Neural progenitor cell (in vitro differentiated cells): ENCODE measurements at regions not wholly inside any gene's neighbourhood (a gene's known extent, or its start where the extent isn't known, plus 50 kb on each side); places are given as distances from the start of the nearest gene placed in this dataset.

Source experiments
- DNase-seq: peaks from one replicate; pipeline ENCODE4 v3.0.0-alpha.2; 2016; ENCODE audit warnings: low spot score
- H2AFZ ChIP-seq: fragments of 200-600 bp; sonication (generic); replicated peaks from 2 replicates; pipeline ENCODE4 v1.6.1; 2016; ENCODE audit warnings: antibody characterized with exemption
- H3F3A ChIP-seq: fragments of 200-600 bp; sonication (generic); 2 replicates; pipeline ENCODE4 v1.6.1; 2016; ENCODE audit warnings: antibody characterized with exemption, low read depth
- H3K27ac ChIP-seq: fragments of 200-600 bp; sonication (generic); 2 replicates; pipeline ENCODE4 v1.5.1; 2016; ENCODE audit warnings: mild to moderate bottlenecking
- H3K27me3 ChIP-seq: fragments of 200-600 bp; sonication (generic); 2 replicates; pipeline ENCODE4 v1.6.1; 2016; ENCODE audit warnings: mild to moderate bottlenecking, moderate library complexity
- H3K36me3 ChIP-seq: fragments of 200-600 bp; sonication (generic); 2 replicates; pipeline ENCODE4 v1.5.1; 2016
- H3K4me1 ChIP-seq: fragments of 200-600 bp; sonication (generic); 2 replicates; pipeline ENCODE4 v1.6.1; 2016; ENCODE audit warnings: mixed run types
- H3K4me2 ChIP-seq: fragments of 200-600 bp; sonication (generic); 2 replicates; pipeline ENCODE4 v1.6.1; 2016
- H3K4me3 ChIP-seq: fragments of 200-600 bp; sonication (generic); 2 replicates; pipeline ENCODE4 v1.5.1; 2016
- H3K79me2 ChIP-seq: fragments of 200-600 bp; sonication (generic); 2 replicates; pipeline ENCODE4 v1.6.1; 2016; ENCODE audit warnings: low read depth
- H3K9ac ChIP-seq: fragments of 200-600 bp; sonication (generic); 2 replicates; pipeline ENCODE4 v1.6.1; 2016
- H3K9me3 ChIP-seq: fragments of 200-600 bp; sonication (generic); 2 replicates; pipeline ENCODE4 v1.5.1; 2016; ENCODE audit warnings: low read depth
- H4K20me1 ChIP-seq: fragments of 200-600 bp; sonication (generic); 2 replicates; pipeline ENCODE4 v1.6.1; 2016; ENCODE audit warnings: low read depth
- H3K27ac Mint-ChIP-seq: 3 replicates; pipeline ENCODE4 v1.8.0; 2021; ENCODE audit warnings: mixed read lengths
- H3K27me3 Mint-ChIP-seq: 2 replicates; pipeline ENCODE4 v1.8.0; 2022; ENCODE audit warnings: low read depth, mild to moderate bottlenecking, inconsistent platforms, moderate library complexity, mixed read lengths; ENCODE audit not compliant: insufficient read depth
- H3K36me3 Mint-ChIP-seq: 3 replicates; pipeline ENCODE4 v1.8.0; 2021; ENCODE audit warnings: mixed read lengths
- H3K4me1 Mint-ChIP-seq: 3 replicates; pipeline ENCODE4 v1.8.0; 2021; ENCODE audit warnings: mixed read lengths
- H3K4me3 Mint-ChIP-seq: 3 replicates; pipeline ENCODE4 v1.8.0; 2021; ENCODE audit warnings: mild to moderate bottlenecking, moderate library complexity, mixed read lengths
- H3K9me3 Mint-ChIP-seq: 3 replicates; pipeline ENCODE4 v1.8.0; 2020; ENCODE audit warnings: mixed read lengths
- EZH2 ChIP-seq: fragments of 200-600 bp; sonication (generic); IDR thresholded peaks from 2 replicates; pipeline ENCODE4 v1.6.1; 2017; ENCODE audit warnings: antibody characterized with exemption, mild to moderate bottlenecking, moderate library complexity
- EZH2phosphoT487 ChIP-seq: fragments of 200-600 bp; sonication (generic); IDR thresholded peaks from 2 replicates; pipeline ENCODE4 v1.6.1; 2017; ENCODE audit warnings: antibody characterized with exemption
- TF ChIP-seq, protein P1 (sequence below): fragments of 200-600 bp; sonication (generic); IDR thresholded peaks from 2 replicates; pipeline ENCODE4 v1.5.1; 2017; ENCODE audit warnings: antibody characterized with exemption, mild to moderate bottlenecking

- no peaks in the 10 kb centered on the region for H3K79me2 ChIP-seq
- H3K36me3 ChIP-seq: no peaks in the 10 kb centered on the region
- no peak overlapping the region for H3K9ac ChIP-seq
- no peak overlapping the region for H2AFZ ChIP-seq
- TF ChIP-seq EZH2 (no peak), EZH2phosphoT487 (no peak)
- TF ChIP-seq, protein P1, sequence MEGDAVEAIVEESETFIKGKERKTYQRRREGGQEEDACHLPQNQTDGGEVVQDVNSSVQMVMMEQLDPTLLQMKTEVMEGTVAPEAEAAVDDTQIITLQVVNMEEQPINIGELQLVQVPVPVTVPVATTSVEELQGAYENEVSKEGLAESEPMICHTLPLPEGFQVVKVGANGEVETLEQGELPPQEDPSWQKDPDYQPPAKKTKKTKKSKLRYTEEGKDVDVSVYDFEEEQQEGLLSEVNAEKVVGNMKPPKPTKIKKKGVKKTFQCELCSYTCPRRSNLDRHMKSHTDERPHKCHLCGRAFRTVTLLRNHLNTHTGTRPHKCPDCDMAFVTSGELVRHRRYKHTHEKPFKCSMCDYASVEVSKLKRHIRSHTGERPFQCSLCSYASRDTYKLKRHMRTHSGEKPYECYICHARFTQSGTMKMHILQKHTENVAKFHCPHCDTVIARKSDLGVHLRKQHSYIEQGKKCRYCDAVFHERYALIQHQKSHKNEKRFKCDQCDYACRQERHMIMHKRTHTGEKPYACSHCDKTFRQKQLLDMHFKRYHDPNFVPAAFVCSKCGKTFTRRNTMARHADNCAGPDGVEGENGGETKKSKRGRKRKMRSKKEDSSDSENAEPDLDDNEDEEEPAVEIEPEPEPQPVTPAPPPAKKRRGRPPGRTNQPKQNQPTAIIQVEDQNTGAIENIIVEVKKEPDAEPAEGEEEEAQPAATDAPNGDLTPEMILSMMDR: no peak
- H3K9me3 ChIP-seq: no peaks in the 10 kb centered on the region
- H3K4me2 ChIP-seq: no peak overlapping the region
- Mint-ChIP-seq H3K4me3 (no peak overlapping the region), H3K27ac (no peak overlapping the region), H3K27me3 (peaks cover 2% of the 10 kb centered on the region), H3K4me1 (no peaks in the 10 kb centered on the region), H3K36me3 (no peaks in the 10 kb centered on the region), H3K9me3 (peaks cover 4% of the 10 kb centered on the region)
- no peak overlapping the region for H3K27ac ChIP-seq
- H3K27me3 ChIP-seq: no peaks in the 10 kb centered on the region
- no peak for DNase-seq
- H3K4me3 ChIP-seq: no peak overlapping the region
- H3K4me1 ChIP-seq: no peaks in the 10 kb centered on the region
- H4K20me1 ChIP-seq: no peaks in the 10 kb centered on the region
- no peaks in the 10 kb centered on the region for H3F3A ChIP-seq
Observed at GRCh38 chrX:147343467-147343866, 528.9 kb upstream of the CXorf51A start.

GRCh38 chrX:147342197-147342596 lies 527.7 kb upstream of the CXorf51A start:
- no peaks in the 10 kb centered on the region for H3K79me2 ChIP-seq
- H3K27me3 ChIP-seq: no peaks in the 10 kb centered on the region
- Mint-ChIP-seq H3K4me3 (no peak overlapping the region), H3K9me3 (peaks cover 4% of the 10 kb centered on the region), H3K27ac (no peak overlapping the region), H3K27me3 (peaks cover 2% of the 10 kb centered on the region), H3K36me3 (no peaks in the 10 kb centered on the region), H3K4me1 (no peaks in the 10 kb centered on the region)
- H3K9ac ChIP-seq: no peak overlapping the region
- TF ChIP-seq EZH2phosphoT487 (no peak), EZH2 (no peak)
- TF ChIP-seq, protein P1: no peak
- H3K4me1 ChIP-seq: no peaks in the 10 kb centered on the region
- no peaks in the 10 kb centered on the region for H4K20me1 ChIP-seq
- no peak overlapping the region for H3K4me2 ChIP-seq
- H2AFZ ChIP-seq: no peak overlapping the region
- no peak overlapping the region for H3K4me3 ChIP-seq
- H3K27ac ChIP-seq: no peak overlapping the region
- no peaks in the 10 kb centered on the region for H3K36me3 ChIP-seq
- no peak for DNase-seq
- H3K9me3 ChIP-seq: no peaks in the 10 kb centered on the region
- H3F3A ChIP-seq: no peaks in the 10 kb centered on the region

DNA sequence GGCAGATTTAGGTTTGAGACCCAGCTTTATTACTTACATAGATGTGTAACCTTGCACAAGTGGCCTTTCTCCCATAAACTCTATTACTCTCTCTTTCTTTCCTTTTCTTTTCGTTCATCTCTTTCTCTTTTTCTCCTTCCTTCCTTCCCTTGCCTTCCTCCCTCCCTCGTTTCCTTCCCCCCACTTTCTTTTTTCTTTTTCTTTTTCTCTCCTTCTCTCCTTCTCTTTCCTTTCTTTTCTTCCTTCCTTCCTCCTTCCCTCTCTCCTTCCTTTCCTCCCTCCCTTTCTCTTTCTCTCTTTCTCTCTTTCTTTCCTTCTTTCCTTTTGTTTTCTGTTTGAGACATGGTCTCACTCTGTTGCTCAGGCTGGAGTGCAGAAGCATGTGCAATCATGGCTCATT lies 526.4 kb upstream of the CXorf51A start:
- Mint-ChIP-seq H3K4me3 (no peak overlapping the region), H3K36me3 (no peaks in the 10 kb centered on the region)
- no peaks in the 10 kb centered on the region for H4K20me1 ChIP-seq

More for the DNA sequence above, 526.4 kb upstream of the CXorf51A start:
- no peaks in the 10 kb centered on the region for H3F3A ChIP-seq
- Mint-ChIP-seq H3K27me3 (no peaks in the 10 kb centered on the region), H3K9me3 (no peaks in the 10 kb centered on the region), H3K27ac (no peak overlapping the region), H3K4me1 (no peaks in the 10 kb centered on the region)
- H3K4me2 ChIP-seq: no peak overlapping the region
- no peak overlapping the region for H3K4me3 ChIP-seq
- H3K4me1 ChIP-seq: no peaks in the 10 kb centered on the region
- H2AFZ ChIP-seq: no peak overlapping the region
- no peak overlapping the region for H3K27ac ChIP-seq
- no peaks in the 10 kb centered on the region for H3K36me3 ChIP-seq
- no peaks in the 10 kb centered on the region for H3K27me3 ChIP-seq
- H3K9ac ChIP-seq: no peak overlapping the region
- TF ChIP-seq, protein P1: no peak
- TF ChIP-seq EZH2 (no peak), EZH2phosphoT487 (no peak)
- no peaks in the 10 kb centered on the region for H3K9me3 ChIP-seq
- H3K79me2 ChIP-seq: no peaks in the 10 kb centered on the region
- DNase-seq: no peak
